HG03175 (cell line): ENCODE measurements at regions not wholly inside any gene's neighbourhood (a gene's known extent, or its start where the extent isn't known, plus 50 kb on each side); places are given as distances from the start of the nearest gene placed in this dataset.

Source experiments
- ATAC-seq: cut with Tn5 transposase; IDR thresholded peaks from one replicate; pipeline ENCODE4 v1.9.1; 2021; ENCODE audit warnings: mild to moderate bottlenecking, moderate library complexity; ENCODE audit not compliant: unreplicated experiment

DNA sequence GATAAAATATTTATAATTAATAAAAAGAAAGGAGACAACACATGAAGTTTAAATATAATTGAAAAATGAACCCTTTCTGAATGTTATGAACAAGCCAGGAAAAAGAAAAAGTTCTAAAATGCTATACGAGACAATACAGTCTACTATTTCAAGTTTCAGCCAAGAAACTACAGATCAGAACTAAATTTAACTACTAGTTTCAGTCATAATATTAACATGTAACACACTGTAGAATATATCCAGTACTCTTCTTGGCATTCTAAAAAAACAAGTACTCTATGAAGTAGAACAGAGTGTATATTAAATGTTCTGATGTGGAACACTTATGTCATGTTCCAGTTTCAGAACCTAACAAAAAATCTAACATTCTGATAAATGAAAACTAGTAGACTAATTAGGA is 679.7 kb downstream of the FAT4 start:
- no peak for ATAC-seq

GRCh38 chr4:126004941-126005340 is 690.2 kb downstream of the FAT4 start:
- no peak for ATAC-seq

DNA sequence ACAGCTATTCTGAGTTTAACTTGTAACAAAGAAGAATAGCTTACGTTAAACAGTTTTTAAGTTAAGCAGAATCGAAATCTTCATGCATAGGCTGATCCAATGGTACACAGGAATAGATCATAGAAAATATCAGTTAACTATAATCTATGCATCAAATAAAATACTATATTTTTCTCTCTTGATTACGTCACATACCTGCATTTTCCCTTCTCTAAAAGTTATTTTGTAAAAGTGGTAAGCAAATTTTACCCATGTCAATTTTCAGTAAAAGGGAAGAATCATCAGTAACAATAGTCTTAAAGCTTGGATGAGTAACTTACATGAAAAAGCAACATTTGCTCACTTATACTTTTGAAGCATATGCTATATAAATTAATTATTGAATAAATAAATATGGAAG is 692.4 kb downstream of the FAT4 start:
- ATAC-seq: no peak

GRCh38 chr4:126012691-126013290 is 698.0 kb downstream of the FAT4 start:
- no peak for ATAC-seq

DNA sequence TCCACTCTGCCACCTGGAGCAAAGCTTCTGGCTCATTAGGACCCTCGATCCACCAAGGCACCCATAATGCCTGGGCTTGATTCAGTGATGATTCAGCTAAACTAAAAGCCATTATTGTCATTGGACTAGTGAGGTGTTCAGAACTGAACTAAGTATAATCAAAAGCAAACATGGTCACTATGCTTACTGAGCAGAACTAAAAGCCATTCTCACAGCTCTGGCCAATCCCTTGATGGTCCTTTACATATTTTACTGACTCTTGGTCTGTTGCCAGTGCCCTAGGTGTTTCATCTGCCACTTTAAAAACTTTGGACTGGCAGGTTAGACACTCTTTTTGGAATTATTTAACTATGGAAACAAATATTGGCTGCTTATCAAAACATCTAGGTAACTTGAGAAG is 703.5 kb downstream of the FAT4 start:
- ATAC-seq: no peak

DNA sequence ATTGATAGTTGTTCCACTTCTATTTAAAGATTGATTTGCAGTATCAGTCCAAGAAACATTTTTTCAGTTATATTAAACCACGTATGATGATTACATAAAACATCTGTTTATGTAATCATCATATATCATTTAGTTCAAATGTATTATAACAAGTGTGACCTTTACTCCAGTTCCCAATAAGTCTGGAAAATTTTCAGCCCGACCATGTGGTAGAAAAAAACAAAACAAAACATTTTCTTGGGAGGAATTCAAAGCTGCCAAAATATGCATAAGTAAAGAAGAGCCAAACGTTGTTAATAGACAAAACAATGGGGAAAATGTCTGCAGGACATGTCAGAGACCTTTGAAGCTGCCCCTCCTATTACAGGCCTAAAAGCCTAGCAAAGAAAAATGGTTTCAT is 709.1 kb downstream of the FAT4 start:
- no peak for ATAC-seq

DNA sequence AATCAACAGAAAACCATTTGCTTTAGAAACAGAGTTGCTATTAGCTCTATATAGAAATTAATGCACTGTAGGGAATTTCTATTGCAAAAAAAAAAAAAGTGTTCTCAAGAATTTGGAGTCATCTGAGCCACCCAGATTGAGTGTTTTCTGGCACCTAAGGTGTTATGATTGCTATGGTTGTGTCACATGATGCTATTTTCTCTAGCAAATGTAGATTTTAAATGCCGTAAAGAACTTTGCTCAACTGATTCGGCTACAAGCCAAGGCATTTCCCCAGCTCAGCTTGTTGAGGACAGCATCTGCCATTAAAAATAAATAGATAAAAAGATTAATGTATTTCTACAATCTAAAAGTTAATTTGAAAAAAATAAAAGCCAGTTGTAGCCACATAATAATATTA is 712.8 kb downstream of the FAT4 start:
- ATAC-seq: no peak

- ATAC-seq: no peak
Measured at GRCh38 chr4:126028876-126029275, 714.1 kb downstream of the FAT4 start.

DNA sequence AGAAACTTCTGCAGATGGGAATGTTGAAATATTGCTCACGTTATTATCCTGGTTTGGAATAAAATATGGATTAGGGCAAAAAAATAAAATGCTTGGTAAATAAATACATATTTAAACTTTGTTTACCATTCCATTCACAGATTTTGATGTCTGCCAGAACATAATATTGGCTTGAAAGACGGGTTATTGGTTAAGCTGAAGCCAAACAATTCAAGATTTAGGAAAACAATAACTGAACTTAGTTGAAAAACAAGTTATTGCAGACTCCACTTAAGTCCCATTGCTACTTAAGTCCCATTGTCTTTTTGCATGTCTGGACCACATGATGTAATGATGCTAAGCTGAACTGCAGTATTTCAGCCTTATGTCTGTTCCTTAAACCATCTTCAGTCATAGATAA is 722.5 kb downstream of the FAT4 start:
- no peak for ATAC-seq

- ATAC-seq: no peak
Measured at GRCh38 chr4:126038502-126039144, 723.9 kb downstream of the FAT4 start.

- no peak for ATAC-seq
Measured at GRCh38 chr4:126046081-126046614, 731.4 kb downstream of the FAT4 start.

DNA sequence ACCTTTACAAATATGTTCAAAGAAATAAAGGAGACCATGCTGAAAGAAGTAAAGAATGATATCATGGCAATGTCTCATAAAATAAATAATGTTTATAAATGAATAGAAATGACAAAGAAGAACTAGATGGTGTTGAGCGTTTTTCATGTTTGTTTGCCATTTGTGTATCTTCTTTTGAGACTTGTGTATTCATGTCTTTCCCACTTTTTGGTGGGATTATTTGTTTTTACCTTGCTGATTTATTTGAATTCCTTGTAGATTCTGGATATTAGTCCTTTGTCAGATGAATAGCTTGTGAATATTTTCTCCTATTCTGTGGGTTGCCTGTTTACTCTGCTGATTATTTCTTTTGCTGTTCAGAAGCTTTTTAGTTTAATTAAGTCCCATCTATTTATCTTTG is 732.4 kb downstream of the FAT4 start:
- no peak for ATAC-seq

DNA sequence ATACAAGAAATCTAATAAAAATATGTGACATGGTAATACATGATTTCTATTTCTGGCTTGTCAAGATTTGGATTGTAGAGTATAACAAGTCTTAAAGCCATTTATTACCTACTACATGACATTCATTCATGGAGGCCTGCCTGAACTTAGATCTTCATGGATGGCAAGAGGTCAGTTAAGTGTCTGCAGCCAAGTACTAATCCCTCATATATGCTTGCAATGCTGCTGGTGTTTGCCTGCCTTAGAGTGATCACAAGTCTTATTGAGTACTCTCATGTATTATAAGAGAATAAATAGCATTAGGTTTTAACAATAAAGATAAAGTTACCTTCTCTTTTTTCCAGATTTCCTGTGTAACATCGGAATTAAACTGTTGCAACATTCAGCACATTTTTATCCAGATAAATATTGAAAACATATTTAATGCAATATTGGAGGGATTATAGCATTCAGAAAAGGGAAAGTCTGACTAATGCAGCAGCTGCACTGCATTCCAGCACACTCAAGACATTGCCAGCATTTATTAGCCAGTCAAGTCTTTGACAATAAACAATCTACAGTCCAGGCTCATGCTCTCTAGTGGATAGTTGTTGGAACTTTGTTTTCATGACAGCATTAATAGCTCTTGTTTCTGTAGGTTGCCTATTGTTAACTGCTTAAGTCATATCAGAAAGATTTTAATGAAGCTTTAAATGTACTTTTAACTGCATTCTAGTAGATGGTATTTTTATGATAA is 737.1 kb downstream of the FAT4 start:
- no peak for ATAC-seq

GRCh38 chr4:126056116-126056650 is 741.4 kb downstream of the FAT4 start:
- ATAC-seq: no peak

DNA sequence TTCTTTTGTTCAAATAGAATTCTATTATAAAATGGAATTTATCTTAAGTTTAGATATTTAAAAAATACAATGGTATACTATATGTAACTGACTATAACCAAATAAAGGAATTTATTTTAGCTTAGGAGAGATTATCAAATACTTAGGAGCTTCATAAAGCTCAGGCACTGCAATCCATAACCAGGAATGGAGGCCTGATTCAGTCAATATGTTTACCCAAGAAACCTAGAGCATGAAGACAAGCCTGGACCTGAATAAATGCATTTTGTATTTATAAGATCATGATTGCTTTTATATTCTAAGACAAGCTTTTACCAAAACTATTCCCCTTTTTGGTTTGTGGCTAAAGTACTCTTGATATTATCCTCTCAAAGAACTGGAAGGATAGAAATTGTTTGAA is 742.6 kb downstream of the FAT4 start:
- ATAC-seq: no peak

DNA sequence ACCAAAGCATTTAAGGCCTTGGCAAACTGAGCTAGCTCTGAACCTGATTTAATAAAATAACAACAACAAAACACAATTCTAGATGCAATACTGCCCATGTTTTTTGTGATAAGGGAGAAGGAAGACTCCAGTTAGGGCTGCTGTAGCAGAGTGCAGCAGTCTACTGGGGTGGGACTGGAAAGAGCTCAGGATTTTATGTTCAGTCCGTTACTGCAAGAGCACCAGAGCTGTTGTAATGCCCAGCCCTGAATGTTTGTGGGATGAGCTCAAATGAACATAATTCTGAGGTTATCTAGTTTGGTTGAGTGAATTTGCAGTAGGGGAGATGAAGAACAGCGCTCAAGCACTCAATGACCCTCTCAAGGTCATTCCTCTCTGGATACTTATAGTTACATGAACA is 743.8 kb downstream of the FAT4 start:
- no peak for ATAC-seq

- no peak for ATAC-seq
Measured at GRCh38 chr4:126061655-126062054, 746.9 kb downstream of the FAT4 start.

GRCh38 chr4:126065016-126065415 is 750.3 kb downstream of the FAT4 start:
- no peak for ATAC-seq

DNA sequence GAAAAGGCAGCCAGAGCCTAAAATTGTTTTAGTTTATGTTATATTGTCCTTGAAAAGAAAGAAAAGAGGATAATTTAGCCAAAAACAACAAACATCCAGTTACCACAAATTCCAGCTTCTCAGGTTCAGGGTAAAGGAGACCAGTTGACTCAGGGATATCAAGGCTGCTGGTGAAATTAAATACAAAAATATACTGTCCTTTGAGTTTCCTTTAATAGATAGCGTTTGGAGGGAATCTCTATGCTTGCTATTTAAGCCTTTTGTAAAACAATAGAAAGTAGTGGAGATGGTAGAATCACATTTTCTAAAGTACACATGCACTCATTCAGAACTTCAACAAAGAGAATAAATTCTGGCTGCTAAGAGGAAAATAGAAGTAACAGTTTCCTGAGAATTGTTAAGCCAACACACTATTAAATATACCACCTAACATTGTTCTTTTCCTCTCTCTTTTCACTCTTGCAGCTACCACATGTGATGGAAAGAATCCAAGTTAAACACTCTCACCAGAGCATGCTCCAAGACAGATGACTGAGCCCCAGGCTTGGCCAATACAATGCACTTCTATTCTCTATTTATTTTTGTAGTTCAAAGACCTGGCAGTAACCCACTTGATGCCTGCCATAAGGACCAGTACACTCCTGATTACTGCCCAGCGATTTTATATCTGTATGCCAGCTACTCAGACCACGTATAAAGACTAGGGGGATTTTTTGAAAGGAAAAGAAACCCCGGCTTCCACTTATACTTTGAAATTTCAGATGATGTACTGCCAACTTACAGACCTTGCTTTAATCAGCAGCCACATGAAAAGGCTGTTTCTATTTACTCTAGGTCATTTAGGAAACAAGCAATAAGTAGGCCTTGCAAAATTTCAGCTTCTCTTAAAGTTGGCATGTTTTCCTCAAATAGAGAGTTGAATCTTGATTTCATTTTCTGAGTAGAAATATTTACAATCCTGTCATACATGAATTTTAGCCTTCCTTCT is 756.9 kb downstream of the FAT4 start:
- no peak for ATAC-seq

DNA sequence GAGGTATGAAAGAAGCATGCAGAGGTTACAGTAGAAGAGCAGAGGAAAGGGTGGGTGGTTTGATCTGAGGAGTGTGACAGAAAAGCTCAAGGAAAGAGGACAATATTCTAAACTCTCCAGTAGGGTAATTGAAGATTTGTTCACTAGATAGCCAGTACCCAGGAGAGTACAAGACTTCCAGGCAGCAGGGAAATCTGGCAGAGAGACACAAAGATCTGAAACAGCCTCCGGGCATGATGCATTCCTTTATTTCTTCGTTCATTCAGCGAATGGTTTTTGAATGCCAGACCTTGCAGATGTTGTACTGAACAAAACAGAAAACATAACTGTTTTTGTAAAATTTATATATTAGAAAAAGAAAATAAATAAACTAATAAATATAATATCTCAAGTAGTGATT is 766.6 kb downstream of the FAT4 start:
- ATAC-seq: no peak

- no peak for ATAC-seq
Measured at GRCh38 chr4:126086041-126086440, 771.3 kb downstream of the FAT4 start.
